H9 (cell line): ENCODE measurements at regions not wholly inside any gene's neighbourhood (a gene's known extent, or its start where the extent isn't known, plus 50 kb on each side); places are given as distances from the start of the nearest gene placed in this dataset.

Source experiments
- DNase-seq: peaks from one replicate; pipeline ENCODE4 v3.0.0-alpha.2; 2017
- H2AFZ ChIP-seq: one replicate; pipeline ENCODE4 v1.6.1; 2013; ENCODE audit warnings: mild to moderate bottlenecking, low read length, control low read depth, moderate library complexity
- H2AK5ac ChIP-seq: 2 replicates; pipeline ENCODE4 v1.6.1; 2013; ENCODE audit warnings: low read length, control low read depth, mixed read lengths; ENCODE audit not compliant: insufficient read length
- H2BK120ac ChIP-seq: one replicate; pipeline ENCODE4 v1.6.1; 2013; ENCODE audit warnings: low read depth, mild to moderate bottlenecking, low read length, control low read depth, inconsistent platforms; ENCODE audit not compliant: poor library complexity, severe bottlenecking
- H2BK12ac ChIP-seq: 2 replicates; pipeline ENCODE4 v1.6.1; 2013; ENCODE audit warnings: low read length, control low read depth, mixed read lengths, low read depth; ENCODE audit not compliant: insufficient read length
- H2BK15ac ChIP-seq: 2 replicates; pipeline ENCODE4 v1.6.1; 2013; ENCODE audit warnings: low read depth, low read length, control low read depth
- H2BK20ac ChIP-seq: one replicate; pipeline ENCODE4 v1.6.1; 2013; ENCODE audit warnings: low read depth, mild to moderate bottlenecking, low read length, control low read depth, inconsistent platforms; ENCODE audit not compliant: poor library complexity, severe bottlenecking
- H2BK5ac ChIP-seq: 2 replicates; pipeline ENCODE4 v1.6.1; 2013; ENCODE audit warnings: low read length, control low read depth, mixed read lengths; ENCODE audit not compliant: insufficient read length
- H3K14ac ChIP-seq: 2 replicates; pipeline ENCODE4 v1.6.1; 2013; ENCODE audit warnings: low read length, control low read depth; ENCODE audit not compliant: insufficient read depth
- H3K18ac ChIP-seq: 2 replicates; pipeline ENCODE4 v1.6.1; 2013; ENCODE audit warnings: low read depth, mild to moderate bottlenecking, mixed read lengths, low read length, control low read depth; ENCODE audit not compliant: insufficient read length
- H3K23ac ChIP-seq: 2 replicates; pipeline ENCODE4 v1.6.1; 2013; ENCODE audit warnings: low read length, control low read depth, mixed read lengths, low read depth; ENCODE audit not compliant: insufficient read length
- H3K23me2 ChIP-seq: 2 replicates; pipeline ENCODE4 v1.6.1; 2013; ENCODE audit warnings: low read depth, mild to moderate bottlenecking, mixed read lengths, low read length, control low read depth; ENCODE audit not compliant: insufficient read length, poor library complexity, severe bottlenecking
- H3K27ac ChIP-seq: 2 replicates; pipeline ENCODE4 v1.5.1; 2013; ENCODE audit warnings: low read length, control low read depth, mixed read lengths, low read depth; ENCODE audit not compliant: insufficient read length
- H3K27me3 ChIP-seq: 2 replicates; pipeline ENCODE4 v1.6.1; 2013; ENCODE audit warnings: low read length, control low read depth, inconsistent platforms; ENCODE audit not compliant: insufficient read depth
- H3K4ac ChIP-seq: 2 replicates; pipeline ENCODE4 v1.6.1; 2013; ENCODE audit warnings: low read depth, mild to moderate bottlenecking, control low read depth, inconsistent platforms, low read length, moderate library complexity
- H3K4me1 ChIP-seq: 2 replicates; pipeline ENCODE4 v1.6.1; 2013; ENCODE audit warnings: low read length, control low read depth, inconsistent platforms; ENCODE audit not compliant: insufficient read depth
- H3K4me2 ChIP-seq: 2 replicates; pipeline ENCODE4 v1.6.1; 2013; ENCODE audit warnings: low read length, control low read depth, mixed read lengths; ENCODE audit not compliant: insufficient read length, insufficient read depth
- H3K56ac ChIP-seq: 2 replicates; pipeline ENCODE4 v1.6.1; 2013; ENCODE audit warnings: low read depth, mild to moderate bottlenecking, mixed read lengths, low read length, control low read depth; ENCODE audit not compliant: insufficient read length
- H3K79me1 ChIP-seq: 2 replicates; pipeline ENCODE4 v1.6.1; 2013; ENCODE audit warnings: low read depth, mild to moderate bottlenecking, moderate library complexity, low read length, control low read depth, inconsistent platforms; ENCODE audit not compliant: insufficient read depth, poor library complexity, severe bottlenecking
- H3K79me2 ChIP-seq: 2 replicates; pipeline ENCODE4 v1.6.1; 2013; ENCODE audit warnings: low read length, control low read depth, inconsistent platforms; ENCODE audit not compliant: insufficient read depth
- H3K9ac ChIP-seq: 2 replicates; pipeline ENCODE4 v1.6.1; 2013; ENCODE audit warnings: low read length, control low read depth, mixed read lengths; ENCODE audit not compliant: insufficient read length; ENCODE audit errors: extremely low read depth
- H3K9me3 ChIP-seq: one replicate; pipeline ENCODE4 v1.6.1; 2013; ENCODE audit warnings: low read depth, low read length, inconsistent platforms; ENCODE audit not compliant: control insufficient read depth
- H3T11ph ChIP-seq: one replicate; pipeline ENCODE4 v1.6.1; 2013; ENCODE audit warnings: mild to moderate bottlenecking, low read length, control low read depth, inconsistent platforms
- H4K20me1 ChIP-seq: one replicate; pipeline ENCODE4 v1.6.1; 2013; ENCODE audit not compliant: control insufficient read depth, insufficient read length, insufficient read depth
- H4K5ac ChIP-seq: 2 replicates; pipeline ENCODE4 v1.6.1; 2013; ENCODE audit warnings: low read depth, mild to moderate bottlenecking, mixed read lengths, low read length, control low read depth; ENCODE audit not compliant: insufficient read length
- H4K8ac ChIP-seq: replicated peaks from 2 replicates; pipeline ENCODE4 v1.6.1; 2013; ENCODE audit warnings: low read length, control low read depth, mixed read lengths, low read depth; ENCODE audit not compliant: insufficient read length
- H4K91ac ChIP-seq: 2 replicates; pipeline ENCODE4 v1.6.1; 2013; ENCODE audit warnings: low read depth, mild to moderate bottlenecking, moderate library complexity, mixed read lengths, low read length, control low read depth; ENCODE audit not compliant: insufficient read length
- H3K27ac Mint-ChIP-seq, 3 experiments: 2 replicates in 2 of 3; 3 replicates in 1 of 3; pipeline ENCODE4 v1.8.0; 2020 to 2021; ENCODE audit warnings: mixed read lengths in 3 of 3, mild to moderate bottlenecking in 1 of 3, moderate library complexity in 1 of 3
- H3K27me3 Mint-ChIP-seq: 2 replicates; pipeline ENCODE4 v1.8.0; 2021; ENCODE audit warnings: low read depth, mild to moderate bottlenecking, moderate library complexity, mixed read lengths
- H3K36me3 Mint-ChIP-seq, 3 experiments: 2 replicates in 2 of 3; 3 replicates in 1 of 3; pipeline ENCODE4 v1.8.0; 2020 to 2021; ENCODE audit warnings: low read depth in 3 of 3, mixed read lengths in 3 of 3; ENCODE audit not compliant: insufficient read depth in 1 of 3
- H3K4me1 Mint-ChIP-seq, 2 experiments: 2 replicates each; pipeline ENCODE4 v1.8.0; 2020; ENCODE audit warnings: mixed read lengths in 2 of 2
- H3K4me3 Mint-ChIP-seq, 2 experiments: 2 replicates in 1 of 2; 3 replicates in 1 of 2; pipeline ENCODE4 v1.8.0; 2020 to 2021; ENCODE audit warnings: mild to moderate bottlenecking in 2 of 2, mixed read lengths in 2 of 2, moderate library complexity in 1 of 2
- H3K9me3 Mint-ChIP-seq, 2 experiments: 2 replicates in 1 of 2; 3 replicates in 1 of 2; pipeline ENCODE4 v1.8.0; 2020; ENCODE audit warnings: mild to moderate bottlenecking in 2 of 2, mixed read lengths in 2 of 2, moderate library complexity in 1 of 2
- CTCF ChIP-seq: fragments of 200-600 bp; sonication (generic); conservative IDR thresholded peaks from 3 replicates; pipeline ENCODE4 v1.8.0; 2021; ENCODE audit warnings: antibody characterized with exemption, mild to moderate bottlenecking

GRCh38 chr9:78592811-78593210 is 295.9 kb downstream of the PSAT1 start:
- Histone ChIP-seq H3K18ac (no peak overlapping the region), H3K9ac (no peak overlapping the region), H2BK5ac (no peak overlapping the region), H2BK120ac (no peak overlapping the region), H3K79me2 (no peaks in the 10 kb centered on the region), H3K27ac (no peak overlapping the region), H3K4me1 (no peaks in the 10 kb centered on the region), H3K23me2 (no peaks in the 10 kb centered on the region), H3K27me3 (no peaks in the 10 kb centered on the region), H4K8ac (no peak overlapping the region), H3K4me2 (no peak overlapping the region), H2BK15ac (no peak overlapping the region), H2AFZ (no peak overlapping the region), H4K5ac (no peak overlapping the region), H3K14ac (no peak overlapping the region), H3K23ac (no peak overlapping the region), H3K79me1 (no peaks in the 10 kb centered on the region), H3K4ac (no peak overlapping the region), H4K20me1 (no peaks in the 10 kb centered on the region), H4K91ac (no peak overlapping the region), H3K56ac (no peak overlapping the region), H3T11ph (no peak overlapping the region), H2BK20ac (no peak overlapping the region), H2BK12ac (no peak overlapping the region), H3K9me3 (no peaks in the 10 kb centered on the region), H2AK5ac (no peak overlapping the region)
- DNase-seq, result no peak
- H3K36me3 Mint-ChIP-seq, result peaks cover 0 to 8% (median 0%) of the 10 kb centered on the region in 3 experiments; a peak in 2 of 7 replicates
- TF ChIP-seq CTCF, result no peak
- no peak overlapping the region for H3K27ac Mint-ChIP-seq
- peaks cover 0 to 2% of the 10 kb centered on the region in 2 experiments; a peak in 1 of 5 replicates for H3K9me3 Mint-ChIP-seq
- H3K27me3 Mint-ChIP-seq, result no peaks in the 10 kb centered on the region; the same call in 1 of the 2 replicates
- no peak overlapping the region for H3K4me3 Mint-ChIP-seq
- peaks cover under 1 to 2% of the 10 kb centered on the region in 2 experiments; a peak in 3 of 4 replicates for H3K4me1 Mint-ChIP-seq
